HG03045 (cell line): ENCODE measurements at regions not wholly inside any gene's neighbourhood (a gene's known extent, or its start where the extent isn't known, plus 50 kb on each side); places are given as distances from the start of the nearest gene placed in this dataset.

Experiments used
- ATAC-seq: cut with Tn5 transposase; IDR thresholded peaks from one replicate; pipeline ENCODE4 v1.9.1; 2021; ENCODE audit warnings: mild to moderate bottlenecking, moderate library complexity; ENCODE audit not compliant: unreplicated experiment

- ATAC-seq = no peak
Observed at GRCh38 chr9:14520341-14520740, 172.9 kb downstream of the ZDHHC21 start.

GRCh38 chr9:14517154-14517906 is 175.9 kb downstream of the ZDHHC21 start:
- no peak for ATAC-seq

- ATAC-seq = no peak
Observed at GRCh38 chr9:14516656-14517055, 176.6 kb downstream of the ZDHHC21 start.

GRCh38 chr9:14515571-14516198 is 177.5 kb downstream of the ZDHHC21 start:
- no peak for ATAC-seq

- ATAC-seq = no peak
Observed at GRCh38 chr9:14515049-14515448, 178.2 kb downstream of the ZDHHC21 start.

GRCh38 chr9:14512942-14513341 is 180.3 kb downstream of the ZDHHC21 start:
- ATAC-seq = no peak

- ATAC-seq = peak; percentile 49
Observed at GRCh38 chr9:14511452-14511851, 181.8 kb downstream of the ZDHHC21 start.

GRCh38 chr9:14508884-14509283 is 184.3 kb downstream of the ZDHHC21 start:
- ATAC-seq = no peak

GRCh38 chr9:14501366-14501765 is 187.4 kb upstream of the NFIB start:
- ATAC-seq = no peak

- no peak for ATAC-seq
Observed at GRCh38 chr9:14500705-14501104, 186.8 kb upstream of the NFIB start.

- no peak for ATAC-seq
Observed at GRCh38 chr9:14499976-14500375, 186.0 kb upstream of the NFIB start.

- ATAC-seq = no peak
Observed at GRCh38 chr9:14498824-14499223, 184.9 kb upstream of the NFIB start.

- ATAC-seq = no peak
Observed at GRCh38 chr9:14497476-14497875, 183.5 kb upstream of the NFIB start.

GRCh38 chr9:14488421-14489190 is 174.7 kb upstream of the NFIB start:
- no peak for ATAC-seq

- no peak for ATAC-seq
Observed at GRCh38 chr9:14487547-14488185, 173.7 kb upstream of the NFIB start.

- no peak for ATAC-seq
Observed at GRCh38 chr9:14485366-14485765, 171.4 kb upstream of the NFIB start.

- ATAC-seq = no peak
Observed at GRCh38 chr9:14482856-14483255, 168.9 kb upstream of the NFIB start.

- no peak for ATAC-seq
Observed at GRCh38 chr9:14480526-14480925, 166.6 kb upstream of the NFIB start.

- ATAC-seq = no peak
Observed at GRCh38 chr9:14479163-14479560, 165.2 kb upstream of the NFIB start.

GRCh38 chr9:14478175-14479162 is 164.5 kb upstream of the NFIB start:
- ATAC-seq = no peak
